K562 (cell line): ENCODE measurements at regions not wholly inside any gene's neighbourhood (a gene's known extent, or its start where the extent isn't known, plus 50 kb on each side); places are given as distances from the start of the nearest gene placed in this dataset.
"Not testable (repeated sequence)": the region's sequence is repeated elsewhere in the genome, so short reads cannot be mapped to it uniquely, and the experiment has no call there.

Experiments
- ATAC-seq: fragments of 200-7000 bp; cut with Tn5 transposase; 3 replicates; pipeline ENCODE4 v1.9.1; 2020; ENCODE audit warnings: moderate library complexity
- BruUV-seq: library from RNA; stranded (reverse); fragments of 400-500 nt; replicated peaks from 2 replicates; lab custom pipeline; 2021; lab: Mats Ljungman, UMichigan
- CTCF ChIA-PET: fragments of 300-600 bp; formaldehyde crosslinking; extraction: SDS; loops from one replicate; lab custom pipeline; 2021; ENCODE audit warnings: low intra/inter-chr PET ratio; lab: Yijun Ruan, JAX
- POLR2A ChIA-PET: fragments of 300-600, 350-650 bp; sonication (Branson Sonifier 250); formaldehyde crosslinking; extraction: SDS; loops from one replicate; lab custom pipeline; 2021; ENCODE audit warnings: antibody characterized with exemption, inconsistent platforms; lab: Yijun Ruan, JAX
- DNase-seq, 4 experiments: peaks; one replicate each; pipeline versions ENCODE4 v3.0.0 to v3.0.0-alpha.2; 2011 to 2018; ENCODE audit warnings: low spot score in 3 of 4, mixed read lengths in 3 of 4; ENCODE audit errors: extremely low read depth in 1 of 4
- FAIRE-seq: peaks from 2 replicates; lab custom pipeline; 2011; peaks lifted over from hg19 to GRCh38; lab: Jason Lieb, UNC
- H2AFZ ChIP-seq: 2 replicates; pipeline ENCODE4 v1.6.0; 2011; ENCODE audit warnings: low read depth, low read length, control low read depth, inconsistent platforms
- H3K27ac ChIP-seq: fragments of 200-600 bp; 3 replicates; pipeline ENCODE4 v1.8.0; 2011; ENCODE audit warnings: low read depth, mild to moderate bottlenecking, control low read depth, inconsistent platforms, low read length, moderate library complexity, mixed read lengths; ENCODE audit errors: extremely low read depth
- H3K27me3 ChIP-seq, 2 experiments: fragments of 300-600 bp in 1 of 2; 2 replicates in 1 of 2; 3 replicates in 1 of 2; pipeline versions ENCODE4 v1.6.0 to v1.8.0; 2011; ENCODE audit warnings: inconsistent platforms in 2 of 2, low read length in 2 of 2, mild to moderate bottlenecking in 1 of 2, mixed read lengths in 1 of 2, moderate library complexity in 1 of 2; ENCODE audit not compliant: control insufficient read depth in 2 of 2, insufficient read depth in 2 of 2
- H3K36me3 ChIP-seq: fragments of 300-600 bp; 3 replicates; pipeline ENCODE4 v1.8.0; 2011; ENCODE audit warnings: mild to moderate bottlenecking, low read length, inconsistent platforms; ENCODE audit not compliant: control insufficient read depth, insufficient read depth
- H3K4me1 ChIP-seq, 2 experiments: fragments of 200-600 bp in 1 of 2; replicated peaks in 1 of 2; 2 replicates in 1 of 2; 3 replicates in 1 of 2; pipeline versions ENCODE4 v1.5.1 to v1.8.0; 2011; ENCODE audit warnings: inconsistent platforms in 2 of 2, low read length in 2 of 2, mild to moderate bottlenecking in 1 of 2, mixed read lengths in 1 of 2, moderate library complexity in 1 of 2; ENCODE audit not compliant: control insufficient read depth in 2 of 2, insufficient read depth in 2 of 2
- H3K4me2 ChIP-seq: 2 replicates; pipeline ENCODE4 v1.6.1; 2011; ENCODE audit warnings: low read length, control low read depth, inconsistent platforms, mixed read lengths; ENCODE audit not compliant: insufficient read depth
- H3K4me3 ChIP-seq: fragments of 200-600 bp; sonication (generic), shearing (Covaris generic); 2 replicates; pipeline ENCODE4 v1.5.1; 2016; ENCODE audit warnings: control low read depth, inconsistent platforms
- H3K79me2 ChIP-seq: fragments of 200-600 bp; 3 replicates; pipeline ENCODE4 v1.8.0; 2011; ENCODE audit warnings: low read length, inconsistent platforms; ENCODE audit not compliant: control insufficient read depth, insufficient read depth
- H3K9ac ChIP-seq, 2 experiments: 2 replicates each; pipeline versions ENCODE4 v1.6.0 to v1.6.1; 2011; ENCODE audit warnings: low read depth in 2 of 2, low read length in 2 of 2, control low read depth in 1 of 2, inconsistent platforms in 1 of 2, mild to moderate bottlenecking in 1 of 2, mixed read lengths in 1 of 2; ENCODE audit not compliant: insufficient read depth in 1 of 2
- H3K9me1 ChIP-seq: one replicate; pipeline ENCODE4 v1.6.0; 2011; ENCODE audit warnings: inconsistent platforms, mild to moderate bottlenecking, low read length, moderate library complexity; ENCODE audit not compliant: control insufficient read depth, insufficient read depth
- H3K9me3 ChIP-seq: replicated peaks from 2 replicates; pipeline ENCODE4 v1.5.1; 2011; ENCODE audit warnings: low read depth, low read length, inconsistent platforms; ENCODE audit not compliant: control insufficient read depth, insufficient read depth
- H4K20me1 ChIP-seq: replicated peaks from 2 replicates; pipeline ENCODE4 v1.6.1; 2011; ENCODE audit warnings: low read length, inconsistent platforms, mixed read lengths; ENCODE audit not compliant: control insufficient read depth, insufficient read depth
- MBD1 ChIP-seq: fragments of 250-450 bp; sonication (Bioruptor Pico); IDR thresholded peaks from 2 replicates; pipeline ENCODE4 v1.8.0; 2022; ENCODE audit warnings: inconsistent platforms
- MBD2 ChIP-seq: sonication (generic); IDR thresholded peaks from 2 replicates; pipeline ENCODE4 v1.6.1; 2016; ENCODE audit warnings: low read depth, borderline replicate concordance
- RBM25 ChIP-seq: fragments of 200-400 bp; formaldehyde crosslinking; IDR thresholded peaks from 2 replicates; pipeline ENCODE4 v1.6.1; 2018; ENCODE audit warnings: low read length, low read depth, moderate library complexity; ENCODE audit not compliant: severe bottlenecking
- SMC3 ChIP-seq: conservative IDR thresholded peaks from 2 replicates; pipeline ENCODE4 v1.6.1; 2011; ENCODE audit warnings: low read depth, low read length, improper control_type of control experiment; ENCODE audit not compliant: insufficient read depth
- SOX6 ChIP-seq: fragments of 450-650 bp; IDR thresholded peaks from 2 replicates; pipeline ENCODE4 v1.6.1; 2014; ENCODE audit warnings: mild to moderate bottlenecking
- SREBF1 ChIP-seq: fragments of 150-350 bp; IDR thresholded peaks from 2 replicates; pipeline ENCODE4 v1.6.1; 2014; ENCODE audit warnings: antibody characterized with exemption, low read depth, low read length, borderline replicate concordance
- WGBS: fragments of 100-300 bp; shearing (Covaris generic); methylation state at CpG from one replicate; pipeline ENCODE4 v1.1.6; 2016; ENCODE audit warnings: low coverage, mixed read lengths; ENCODE audit not compliant: insufficient coverage; ENCODE audit errors: missing lambda C conversion rate; 5-methylcytosine and 5-hydroxymethylcytosine counted together
- in situ Hi-C: fragments of 300-500 bp; cut with MboI; formaldehyde crosslinking; loops from 4 replicates; pipeline ENCODE4 v1.15.0; 2018; ENCODE audit warnings: inconsistent platforms, mixed read lengths
- intact Hi-C: fragments of 100-400 bp; cut with micrococcal nuclease; formaldehyde crosslinking; loops from 2 replicates; pipeline ENCODE4 v1.14.2; 2022

DNA sequence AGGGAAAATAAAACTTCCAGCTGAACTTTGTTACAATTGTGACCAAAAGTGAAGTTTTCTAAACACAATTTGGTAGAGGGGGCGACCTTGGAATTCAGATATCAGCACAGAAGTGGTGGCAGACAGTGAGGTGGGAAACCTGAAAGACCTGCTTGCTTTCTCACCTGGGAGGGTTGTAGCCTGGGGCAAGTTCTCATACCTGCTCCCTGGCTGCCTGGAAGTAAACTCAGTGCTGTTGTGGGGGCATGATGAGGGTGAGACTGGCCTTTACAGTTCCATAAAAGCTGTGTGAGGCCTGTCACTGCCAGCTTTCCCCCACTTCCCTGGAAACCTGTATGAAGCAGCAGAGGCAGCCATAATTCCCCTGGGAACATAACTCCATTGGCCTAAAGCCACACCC, 1180.2 kb downstream of the FAM133A start (continued):
- TF ChIP-seq MBD2 (no peak), MBD1 (CRISPR knock-in tag) (no peak), SMC3 (no peak), SOX6 (no peak), RBM25 (no peak), SREBF1 (no peak)

GRCh38 chrX:94862470-94862869, 1188.5 kb downstream of the FAM133A start:
- in situ Hi-C loops, H3K36me3 ChIP-seq, H4K20me1 ChIP-seq, H3K79me2 ChIP-seq, ATAC-seq, H2AFZ ChIP-seq, CTCF ChIA-PET, H3K4me1 ChIP-seq, H3K27me3 ChIP-seq, FAIRE-seq, H3K9ac ChIP-seq, intact Hi-C loops, H3K9me3 ChIP-seq, H3K27ac ChIP-seq, DNase-seq, H3K4me3 ChIP-seq, BruUV-seq, H3K9me1 ChIP-seq, H3K4me2 ChIP-seq, POLR2A ChIA-PET: not testable (repeated sequence)
- WGBS: no CpG with 5 or more reads among the region's 19 CpGs
